T-helper 2 cell treated with Interferon-gamma antibody and Interleukin-4, amounts not matched to agents 5 μg/mL and 100 μg/mL, for 36 hours (primary cell): ENCODE measurements at regions not wholly inside any gene's neighbourhood (a gene's known extent, or its start where the extent isn't known, plus 50 kb on each side); places are given as distances from the start of the nearest gene placed in this dataset.

Source experiments
- DNase-seq: peaks from one replicate; pipeline ENCODE4 v3.0.0; 2021; ENCODE audit warnings: low spot score
- H3K27ac Mint-ChIP-seq: one replicate; pipeline ENCODE4 v1.8.0; 2021; ENCODE audit warnings: mild to moderate bottlenecking, mixed read lengths
- H3K27me3 Mint-ChIP-seq: one replicate; pipeline ENCODE4 v1.8.0; 2021; ENCODE audit warnings: low read depth, mixed read lengths
- H3K36me3 Mint-ChIP-seq: one replicate; pipeline ENCODE4 v1.8.0; 2021; ENCODE audit warnings: low read depth, mixed read lengths
- H3K4me1 Mint-ChIP-seq: one replicate; pipeline ENCODE4 v1.8.0; 2021; ENCODE audit warnings: low read depth, mixed read lengths
- H3K4me3 Mint-ChIP-seq: one replicate; pipeline ENCODE4 v1.8.0; 2022; ENCODE audit warnings: mild to moderate bottlenecking, moderate library complexity, mixed read lengths
- H3K9me3 Mint-ChIP-seq: one replicate; pipeline ENCODE4 v1.8.0; 2021; ENCODE audit warnings: mixed read lengths

DNA sequence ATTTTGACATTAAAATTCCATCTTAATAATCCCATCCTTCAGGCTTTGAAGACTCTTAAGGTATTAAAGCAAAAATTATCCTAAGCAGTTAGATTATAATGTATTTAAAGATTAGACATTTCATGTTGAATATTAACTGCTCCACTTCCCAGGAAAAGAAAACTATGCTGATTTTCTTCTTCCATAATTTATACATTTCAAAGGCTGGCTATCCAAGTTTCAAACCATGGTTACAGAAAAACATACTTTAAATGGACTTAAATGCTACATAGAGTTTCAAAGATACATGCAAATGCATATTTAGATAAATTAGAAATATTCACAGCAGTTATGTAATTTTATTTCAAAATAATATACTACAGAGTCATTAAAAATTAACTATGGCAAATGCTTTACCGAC lies 1505.6 kb upstream of the ZEB2 start:
- no peaks in the 10 kb centered on the region for H3K27me3 Mint-ChIP-seq
- DNase-seq: no peak
- no peak overlapping the region for H3K4me3 Mint-ChIP-seq
- H3K4me1 Mint-ChIP-seq: no peaks in the 10 kb centered on the region
- no peak overlapping the region for H3K27ac Mint-ChIP-seq
- no peaks in the 10 kb centered on the region for H3K36me3 Mint-ChIP-seq
- H3K9me3 Mint-ChIP-seq: no peaks in the 10 kb centered on the region

GRCh38 chr2:146024212-146024743 lies 1504.4 kb upstream of the ZEB2 start:
- H3K9me3 Mint-ChIP-seq: no peaks in the 10 kb centered on the region
- H3K36me3 Mint-ChIP-seq: no peaks in the 10 kb centered on the region
- H3K4me1 Mint-ChIP-seq: no peaks in the 10 kb centered on the region
- H3K4me3 Mint-ChIP-seq: no peak overlapping the region
- H3K27me3 Mint-ChIP-seq: no peaks in the 10 kb centered on the region
- no peak for DNase-seq
- H3K27ac Mint-ChIP-seq: no peak overlapping the region

- Mint-ChIP-seq H3K4me3 (no peak overlapping the region), H3K4me1 (no peaks in the 10 kb centered on the region), H3K9me3 (peaks cover 8% of the 10 kb centered on the region), H3K36me3 (no peaks in the 10 kb centered on the region), H3K27me3 (no peaks in the 10 kb centered on the region), H3K27ac (no peak overlapping the region)
- DNase-seq: no peak
These were observed 1484.5 kb upstream of the ZEB2 start for GRCh38 chr2:146004462-146004861.

GRCh38 chr2:146003337-146003736 lies 1483.4 kb upstream of the ZEB2 start:
- no peak for DNase-seq

DNA sequence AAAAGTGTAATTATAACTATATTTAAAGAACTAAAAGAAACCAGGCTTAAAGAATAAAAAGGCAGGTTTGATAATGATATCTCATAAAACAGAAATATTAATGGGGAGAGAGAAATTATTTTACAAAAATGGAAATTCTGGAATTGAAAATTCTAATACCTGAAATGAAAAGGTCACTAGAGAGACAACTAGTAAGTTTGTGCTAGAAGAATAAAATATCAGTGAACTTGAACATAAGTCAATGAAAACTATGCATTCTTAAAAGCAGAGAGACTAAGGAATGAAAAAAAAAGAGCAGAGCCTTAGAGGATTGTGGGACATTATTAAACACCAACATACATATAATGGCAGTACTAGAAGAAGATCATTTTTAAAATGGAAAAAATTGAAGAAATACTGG lies 1475.0 kb upstream of the ZEB2 start:
- Mint-ChIP-seq H3K4me1 (no peaks in the 10 kb centered on the region), H3K27ac (no peak overlapping the region), H3K4me3 (no peak overlapping the region), H3K9me3 (peaks cover 23% of the 10 kb centered on the region), H3K27me3 (no peaks in the 10 kb centered on the region), H3K36me3 (no peaks in the 10 kb centered on the region)
- no peak for DNase-seq

More at GRCh38 chr2:146003337-146003736, 1483.4 kb upstream of the ZEB2 start:
- H3K36me3 Mint-ChIP-seq: no peaks in the 10 kb centered on the region
- H3K4me1 Mint-ChIP-seq: no peaks in the 10 kb centered on the region
- H3K27ac Mint-ChIP-seq: no peak overlapping the region
- H3K4me3 Mint-ChIP-seq: no peak overlapping the region
- H3K27me3 Mint-ChIP-seq: no peaks in the 10 kb centered on the region
- peaks cover 8% of the 10 kb centered on the region for H3K9me3 Mint-ChIP-seq

DNA sequence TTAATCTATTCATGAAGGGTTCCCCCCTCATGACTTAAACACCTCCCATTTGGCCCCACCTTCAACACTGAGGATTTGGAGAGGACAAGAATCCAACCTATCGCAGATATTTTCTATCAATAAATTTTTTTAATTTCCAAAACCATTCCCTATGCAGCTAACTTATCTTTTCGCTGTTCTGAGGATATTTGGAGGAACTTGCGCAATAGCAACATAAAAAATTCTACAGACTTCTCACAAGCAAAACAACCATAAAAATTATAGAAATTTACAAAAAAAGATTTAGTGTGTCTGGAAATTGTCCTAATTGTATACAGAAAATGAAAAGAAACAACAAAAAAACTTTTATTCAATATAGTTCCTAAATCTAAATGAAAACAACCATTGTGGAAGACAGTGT lies 1472.7 kb upstream of the ZEB2 start:
- Mint-ChIP-seq H3K27me3 (no peaks in the 10 kb centered on the region), H3K4me1 (no peaks in the 10 kb centered on the region), H3K27ac (no peak overlapping the region), H3K36me3 (no peaks in the 10 kb centered on the region), H3K9me3 (peaks cover 20% of the 10 kb centered on the region), H3K4me3 (no peak overlapping the region)
- DNase-seq: no peak

DNA sequence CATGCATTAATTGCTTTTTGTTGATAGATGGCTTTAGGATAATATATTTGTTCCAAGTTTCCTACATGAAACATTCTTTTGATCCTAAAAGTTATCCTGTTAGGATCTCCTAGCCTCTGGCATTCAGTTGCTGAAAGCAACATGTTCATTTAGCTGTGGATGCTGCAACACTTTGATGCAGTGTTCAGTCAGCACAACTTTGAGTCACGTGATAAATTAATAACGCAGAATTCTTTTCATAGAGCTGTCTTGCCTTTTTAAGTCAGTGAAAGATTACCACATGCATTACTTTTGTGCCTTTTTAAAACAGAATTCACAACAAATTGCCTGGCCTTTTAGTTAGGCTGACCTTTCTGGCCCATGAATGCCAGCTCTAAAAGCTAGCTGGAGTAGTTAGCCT lies 1467.9 kb upstream of the ZEB2 start:
- Mint-ChIP-seq H3K27ac (no peak overlapping the region), H3K9me3 (peaks cover 8% of the 10 kb centered on the region), H3K4me1 (no peaks in the 10 kb centered on the region), H3K27me3 (no peaks in the 10 kb centered on the region), H3K36me3 (no peaks in the 10 kb centered on the region), H3K4me3 (no peak overlapping the region)
- no peak for DNase-seq

DNA sequence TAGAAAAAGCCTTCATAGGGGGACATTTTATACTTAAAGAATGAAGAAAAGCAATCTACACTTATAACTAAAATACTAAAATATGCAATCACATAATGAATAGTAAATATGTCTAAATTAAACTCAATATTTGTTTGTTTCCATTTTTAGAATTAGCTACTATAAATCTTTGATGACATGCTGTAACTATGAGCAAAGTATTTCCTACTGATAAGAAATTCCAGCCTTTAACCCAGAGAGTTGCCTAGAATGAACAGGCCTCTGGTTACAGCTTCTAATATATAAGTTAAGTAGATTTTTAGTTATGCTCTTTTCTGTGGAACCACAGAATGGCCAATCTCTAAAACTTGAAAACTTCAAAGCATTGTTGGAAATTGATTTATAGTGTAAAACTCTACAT lies 1465.6 kb upstream of the ZEB2 start:
- no peak for DNase-seq
- H3K9me3 Mint-ChIP-seq: peaks cover 3% of the 10 kb centered on the region
- H3K36me3 Mint-ChIP-seq: no peaks in the 10 kb centered on the region
- H3K27ac Mint-ChIP-seq: no peak overlapping the region
- no peaks in the 10 kb centered on the region for H3K4me1 Mint-ChIP-seq
- H3K27me3 Mint-ChIP-seq: no peaks in the 10 kb centered on the region
- no peak overlapping the region for H3K4me3 Mint-ChIP-seq

GRCh38 chr2:145984580-145984979 lies 1464.7 kb upstream of the ZEB2 start:
- DNase-seq: no peak
- no peak overlapping the region for H3K27ac Mint-ChIP-seq
- no peaks in the 10 kb centered on the region for H3K27me3 Mint-ChIP-seq

DNA sequence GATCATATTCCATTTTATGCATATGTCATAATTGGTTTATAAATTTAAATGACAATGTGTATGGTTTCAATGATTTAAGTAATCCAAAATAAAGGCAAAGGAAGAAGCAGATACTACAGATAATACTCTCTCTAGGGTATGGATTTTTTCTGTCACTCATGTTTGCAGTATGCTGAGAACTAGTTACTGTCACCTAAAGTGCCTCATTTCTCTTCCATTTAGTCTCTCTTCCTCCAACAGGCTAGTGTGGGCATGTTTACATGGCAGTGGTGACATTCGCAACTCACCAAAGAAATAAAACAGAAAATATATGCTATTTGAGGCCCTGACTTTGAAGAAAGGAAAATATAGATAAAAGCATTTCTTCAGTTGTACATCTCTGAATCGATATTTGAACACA lies 1460.4 kb upstream of the ZEB2 start:
- H3K9me3 Mint-ChIP-seq: no peaks in the 10 kb centered on the region
- H3K36me3 Mint-ChIP-seq: no peaks in the 10 kb centered on the region
- H3K27me3 Mint-ChIP-seq: no peaks in the 10 kb centered on the region
- H3K4me1 Mint-ChIP-seq: no peaks in the 10 kb centered on the region
- no peak overlapping the region for H3K4me3 Mint-ChIP-seq
- H3K27ac Mint-ChIP-seq: no peak overlapping the region
- no peak for DNase-seq

More at GRCh38 chr2:145984580-145984979, 1464.7 kb upstream of the ZEB2 start:
- no peak overlapping the region for H3K4me3 Mint-ChIP-seq
- no peaks in the 10 kb centered on the region for H3K36me3 Mint-ChIP-seq
- H3K9me3 Mint-ChIP-seq: no peaks in the 10 kb centered on the region
- H3K4me1 Mint-ChIP-seq: no peaks in the 10 kb centered on the region

GRCh38 chr2:145975406-145975805 lies 1455.5 kb upstream of the ZEB2 start:
- H3K9me3 Mint-ChIP-seq: no peaks in the 10 kb centered on the region
- no peaks in the 10 kb centered on the region for H3K27me3 Mint-ChIP-seq
- no peaks in the 10 kb centered on the region for H3K4me1 Mint-ChIP-seq
- DNase-seq: no peak
- H3K27ac Mint-ChIP-seq: no peak overlapping the region
- H3K4me3 Mint-ChIP-seq: no peak overlapping the region
- no peaks in the 10 kb centered on the region for H3K36me3 Mint-ChIP-seq

GRCh38 chr2:145961846-145962245 lies 1441.9 kb upstream of the ZEB2 start:
- Mint-ChIP-seq H3K4me3 (no peak overlapping the region), H3K36me3 (no peaks in the 10 kb centered on the region), H3K27me3 (no peaks in the 10 kb centered on the region), H3K4me1 (no peaks in the 10 kb centered on the region), H3K9me3 (peaks cover 17% of the 10 kb centered on the region), H3K27ac (no peak overlapping the region)
- no peak for DNase-seq

DNA sequence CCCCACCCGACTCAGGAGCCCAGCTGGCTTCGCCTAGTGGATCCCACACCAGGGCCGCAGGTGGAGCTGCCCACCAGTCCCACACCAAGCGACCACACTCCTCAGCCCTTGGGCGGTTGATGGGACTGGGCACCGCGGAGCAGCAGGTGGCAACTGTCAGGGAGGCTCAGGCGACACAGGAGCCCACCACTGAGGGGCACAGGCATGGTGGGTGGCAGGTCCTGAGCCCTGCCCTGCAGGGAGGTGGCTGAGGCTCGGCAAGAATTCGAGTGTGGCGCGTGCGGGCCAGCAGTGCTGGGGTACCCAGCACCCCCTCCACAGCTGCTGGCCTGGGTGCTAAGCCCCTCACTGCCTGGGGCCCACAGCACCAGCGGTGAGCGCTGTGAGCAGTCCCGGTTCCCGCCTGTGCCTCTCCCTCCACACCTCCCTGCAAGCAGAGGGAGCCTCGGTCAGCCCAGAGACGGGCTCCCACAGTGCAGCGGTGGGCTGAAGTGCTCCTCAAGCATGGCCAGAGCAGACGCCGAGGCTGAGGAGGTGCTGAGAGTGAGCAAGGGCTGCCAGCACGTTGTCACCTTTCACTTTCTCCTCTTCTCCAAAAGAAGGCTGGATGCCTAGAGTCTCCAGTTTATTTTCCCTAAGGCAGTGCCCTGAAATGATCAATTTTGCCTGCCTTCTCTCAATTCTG lies 1440.7 kb upstream of the ZEB2 start:
- DNase-seq: no peak
- Mint-ChIP-seq H3K27ac (no peak overlapping the region), H3K4me1 (no peaks in the 10 kb centered on the region), H3K9me3 (peaks cover 24% of the 10 kb centered on the region), H3K4me3 (no peak overlapping the region), H3K36me3 (no peaks in the 10 kb centered on the region), H3K27me3 (no peaks in the 10 kb centered on the region)

DNA sequence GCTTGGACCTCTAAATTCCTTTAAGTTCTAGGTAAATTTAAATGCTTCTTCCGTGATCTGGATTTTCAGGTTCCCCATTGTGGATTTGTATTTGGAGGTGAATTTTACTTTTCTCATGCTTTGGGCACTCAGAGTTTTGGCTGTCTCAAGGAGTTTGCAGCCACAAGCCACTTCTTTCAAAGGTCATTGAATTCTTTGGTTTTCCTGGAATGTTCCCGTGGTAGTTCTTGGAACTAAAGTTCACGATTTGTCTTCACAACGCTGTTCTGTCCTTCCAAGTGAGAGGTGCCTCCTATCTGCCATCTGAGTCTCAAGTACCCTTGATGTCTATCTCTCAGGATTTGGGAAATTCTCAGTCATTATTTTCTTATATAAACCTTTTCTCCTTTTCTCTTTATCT lies 1438.7 kb upstream of the ZEB2 start:
- Mint-ChIP-seq H3K9me3 (peaks cover 30% of the 10 kb centered on the region), H3K4me1 (no peaks in the 10 kb centered on the region), H3K27ac (no peak overlapping the region), H3K27me3 (no peaks in the 10 kb centered on the region), H3K4me3 (no peak overlapping the region), H3K36me3 (no peaks in the 10 kb centered on the region)
- DNase-seq: no peak

DNA sequence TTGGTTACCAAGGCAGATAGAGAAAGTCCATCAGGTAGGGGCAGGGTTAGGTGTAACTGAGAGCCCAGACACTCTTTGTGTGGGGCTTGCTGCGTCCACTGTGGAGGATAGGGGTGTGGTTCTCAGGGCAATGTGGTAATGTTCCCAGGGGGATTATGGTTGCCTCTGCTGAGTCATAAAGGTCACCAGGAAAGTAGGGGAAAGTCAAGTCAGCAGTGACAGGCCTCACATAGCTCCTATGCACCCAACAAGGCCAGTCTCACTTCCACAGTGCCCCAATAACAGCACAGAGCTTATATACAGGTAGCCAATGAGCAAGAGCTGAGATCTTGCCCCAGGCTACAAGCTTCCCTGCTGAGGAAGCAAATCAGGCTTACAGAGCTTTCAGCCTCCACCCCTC lies 1438.0 kb upstream of the ZEB2 start:
- Mint-ChIP-seq H3K27ac (no peak overlapping the region), H3K4me1 (no peaks in the 10 kb centered on the region), H3K9me3 (peaks cover 35% of the 10 kb centered on the region), H3K36me3 (no peaks in the 10 kb centered on the region), H3K4me3 (no peak overlapping the region), H3K27me3 (no peaks in the 10 kb centered on the region)
- DNase-seq: no peak
